ENCODE measurements at regions not wholly inside any gene's neighbourhood (a gene's known extent, or its start where the extent isn't known, plus 50 kb on each side); places are given as distances from the start of the nearest gene placed in this dataset.
A peak's percentile ranks its signal among the peaks of the same experiment; 100 is the strongest.

DNA sequence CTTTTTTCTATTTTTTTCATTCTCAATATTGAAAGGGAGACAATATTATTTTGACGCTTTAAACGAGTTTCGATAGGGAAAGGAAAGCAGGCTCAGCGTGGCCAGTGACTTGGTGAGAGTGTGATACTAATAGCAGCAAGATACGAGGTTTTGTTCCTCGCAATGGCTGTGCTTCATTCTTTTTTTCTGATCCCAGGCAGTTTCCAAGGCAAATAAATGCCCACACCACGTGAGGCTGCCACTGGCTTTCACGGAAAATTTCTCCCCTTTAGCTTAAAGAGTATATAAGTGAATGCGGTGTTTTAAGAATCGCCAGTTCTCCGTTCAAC, 196.4 kb upstream of the ZNF184 start:
- TF ChIP-seq, protein P1, sequence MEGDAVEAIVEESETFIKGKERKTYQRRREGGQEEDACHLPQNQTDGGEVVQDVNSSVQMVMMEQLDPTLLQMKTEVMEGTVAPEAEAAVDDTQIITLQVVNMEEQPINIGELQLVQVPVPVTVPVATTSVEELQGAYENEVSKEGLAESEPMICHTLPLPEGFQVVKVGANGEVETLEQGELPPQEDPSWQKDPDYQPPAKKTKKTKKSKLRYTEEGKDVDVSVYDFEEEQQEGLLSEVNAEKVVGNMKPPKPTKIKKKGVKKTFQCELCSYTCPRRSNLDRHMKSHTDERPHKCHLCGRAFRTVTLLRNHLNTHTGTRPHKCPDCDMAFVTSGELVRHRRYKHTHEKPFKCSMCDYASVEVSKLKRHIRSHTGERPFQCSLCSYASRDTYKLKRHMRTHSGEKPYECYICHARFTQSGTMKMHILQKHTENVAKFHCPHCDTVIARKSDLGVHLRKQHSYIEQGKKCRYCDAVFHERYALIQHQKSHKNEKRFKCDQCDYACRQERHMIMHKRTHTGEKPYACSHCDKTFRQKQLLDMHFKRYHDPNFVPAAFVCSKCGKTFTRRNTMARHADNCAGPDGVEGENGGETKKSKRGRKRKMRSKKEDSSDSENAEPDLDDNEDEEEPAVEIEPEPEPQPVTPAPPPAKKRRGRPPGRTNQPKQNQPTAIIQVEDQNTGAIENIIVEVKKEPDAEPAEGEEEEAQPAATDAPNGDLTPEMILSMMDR (IDR thresholded peaks at IDR 0.05), result no peak
- H3K9me3 ChIP-seq, result peaks cover 0 to 2% (median 0%) of the 10 kb centered on the region in 11 donors
- peaks cover 18 to 98% (median 95%) of the 10 kb centered on the region in 7 donors for H3K27me3 ChIP-seq
- peak overlapping the region in 2 of 10 donors; percentile 4 to 5 for H3K4me3 ChIP-seq
- peaks cover 0 to 42% (median 0%) of the 10 kb centered on the region in 9 donors for H3K4me1 ChIP-seq
- DNase-seq (no peak), ATAC-seq (no peak)
- no peak overlapping the region for H3K27ac ChIP-seq
- WGBS, 2 donors, result 10 to 12% methylated on average over 11 of the region's 11 CpGs
- intact Hi-C loops (cut with DNase I), result no loop called here
- no peaks in the 10 kb centered on the region for H3K36me3 ChIP-seq

DNA sequence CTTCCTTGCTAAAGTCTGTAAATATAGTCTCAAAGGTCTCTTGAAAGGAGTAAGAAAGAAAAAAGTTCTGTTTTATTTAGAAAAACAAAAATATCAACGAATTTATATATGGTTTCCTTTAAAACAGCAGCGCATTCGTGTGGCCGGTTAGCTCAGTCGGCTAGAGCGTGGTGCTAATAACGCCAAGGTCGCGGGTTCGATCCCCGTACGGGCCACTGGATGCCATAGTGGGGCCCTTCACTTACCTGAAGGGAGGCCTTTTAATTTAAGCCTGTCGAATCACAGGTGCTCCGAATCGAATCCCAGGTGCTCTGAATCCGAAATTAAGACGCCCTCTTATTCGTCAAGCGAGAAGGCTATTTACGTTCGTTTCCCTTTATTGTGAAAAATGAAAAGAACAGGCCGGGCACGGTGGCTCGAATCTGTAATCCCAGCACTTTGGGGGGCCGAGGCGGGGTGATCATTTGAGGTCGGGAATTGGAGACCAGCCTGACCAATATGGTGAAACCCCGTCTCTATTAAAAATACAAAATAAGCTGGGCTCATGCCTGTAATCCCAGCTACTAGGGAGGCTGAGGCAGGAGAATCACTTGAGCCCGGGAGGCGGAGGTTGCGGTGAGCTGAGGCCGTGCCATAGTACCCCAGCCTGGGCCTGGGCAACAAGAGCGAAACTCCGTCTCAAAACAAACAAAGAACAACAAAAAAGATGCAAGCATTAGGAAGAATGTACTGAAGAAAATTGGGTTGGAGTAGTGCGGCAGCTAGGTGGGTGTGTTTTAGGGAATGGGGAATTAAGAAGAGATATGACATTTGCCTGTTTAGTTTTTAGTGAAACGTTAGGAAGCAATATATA, 195.8 kb upstream of the ZNF184 start:
- no peaks in the 10 kb centered on the region for H3K36me3 ChIP-seq
- DNase-seq, result no peak
- peaks cover 0 to 42% (median 0%) of the 10 kb centered on the region in 9 donors for H3K4me1 ChIP-seq
- TF ChIP-seq, protein P1 (IDR thresholded peaks at IDR 0.05), result no peak
- ATAC-seq, result no peak
- no peak overlapping the region for H3K27ac ChIP-seq
- 6 to 7% methylated on average over 36 of the region's 36 CpGs for WGBS, 2 donors
- H3K4me3 ChIP-seq, result peak overlapping the region in 3 of 10 donors; percentile 4 to 14 (median 6)
- intact Hi-C loops (cut with DNase I), result no loop called here
- peaks cover 0 to 2% (median 0%) of the 10 kb centered on the region in 11 donors for H3K9me3 ChIP-seq
- peaks cover 18 to 98% (median 91%) of the 10 kb centered on the region in 7 donors for H3K27me3 ChIP-seq

DNA sequence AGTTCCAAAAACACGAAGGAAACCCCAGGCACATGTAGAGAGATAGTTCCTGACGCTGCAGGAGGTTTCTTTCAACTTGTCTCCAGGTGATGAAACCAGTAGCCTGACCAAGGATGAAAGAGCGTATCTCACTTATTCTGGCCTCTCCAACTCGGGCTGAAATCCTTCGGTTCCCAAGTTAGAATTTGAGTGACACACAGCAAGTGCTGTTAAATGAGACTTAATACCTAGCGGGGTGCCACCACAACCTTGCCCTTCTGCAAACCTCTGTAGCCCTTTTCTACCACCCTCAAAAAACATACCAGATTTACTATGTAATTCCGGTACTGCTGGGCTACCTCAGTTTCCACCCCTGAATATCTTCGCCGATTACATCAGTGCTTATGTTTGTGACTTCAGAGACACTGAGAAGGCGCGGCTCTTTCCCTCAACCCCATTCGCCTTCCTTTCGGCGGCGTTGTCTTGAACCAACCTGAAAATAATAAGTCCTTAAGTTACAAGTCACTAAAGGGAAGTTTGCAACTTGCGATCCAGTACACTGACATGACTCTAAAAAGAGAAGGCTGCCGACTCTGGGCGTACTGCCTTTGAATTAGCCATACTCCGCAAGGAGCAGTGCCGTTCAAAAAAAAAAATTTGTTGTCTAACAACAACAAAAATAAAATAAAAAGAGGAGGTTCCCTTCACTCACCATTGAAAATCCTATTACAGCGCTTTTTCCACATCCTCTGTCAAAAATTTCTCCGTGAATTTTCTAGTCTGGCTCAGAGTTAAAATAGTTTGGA, 194.9 kb upstream of the ZNF184 start:
- ATAC-seq (no peak), DNase-seq (no peak)
- TF ChIP-seq, protein P1 (IDR thresholded peaks at IDR 0.05), result no peak
- Histone ChIP-seq H3K27ac (no peak overlapping the region), H3K9me3 (peaks cover 0 to 2% (median 0%) of the 10 kb centered on the region in 11 donors), H3K4me3 (peak overlapping the region in 2 of 10 donors; percentile 10 to 14), H3K27me3 (peaks cover 18 to 98% (median 83%) of the 10 kb centered on the region in 7 donors), H3K4me1 (peaks cover 0 to 42% (median 0%) of the 10 kb centered on the region in 9 donors), H3K36me3 (no peaks in the 10 kb centered on the region)
- intact Hi-C loops (cut with DNase I), result no loop called here
- WGBS, 2 donors, result 3 to 5% methylated on average over 22 of the region's 22 CpGs

DNA sequence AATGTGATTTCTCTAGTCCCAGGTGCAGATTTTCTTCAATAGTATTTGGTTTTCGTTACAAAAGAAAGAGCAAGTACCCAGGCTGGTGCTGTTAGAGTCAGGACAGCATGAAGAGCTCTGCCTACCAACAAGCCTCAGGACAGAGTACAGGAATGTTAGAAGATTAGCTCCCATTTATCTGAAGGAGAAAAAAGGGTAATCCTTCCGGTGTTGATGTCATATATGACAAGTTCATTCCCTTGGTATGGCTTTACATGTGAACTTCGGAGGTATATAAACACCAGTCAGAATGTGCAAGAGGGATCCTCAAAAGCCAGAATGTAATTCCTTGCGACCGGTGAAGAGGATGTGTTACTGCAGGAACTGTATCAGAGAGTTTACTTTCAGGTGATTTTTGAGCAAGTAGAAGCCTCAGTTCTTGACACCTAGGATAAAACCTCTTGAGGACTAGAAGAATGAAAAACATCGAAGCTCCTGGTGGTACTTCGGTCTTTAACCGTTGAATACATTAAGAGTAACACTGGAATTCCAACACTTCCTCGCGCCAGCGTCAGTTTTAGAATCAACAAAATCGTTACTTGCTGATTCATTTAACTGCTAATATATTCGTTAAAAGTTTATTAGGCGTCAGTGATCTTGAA, 194.2 kb upstream of the ZNF184 start:
- no peak overlapping the region for H3K4me3 ChIP-seq
- H3K27me3 ChIP-seq, result peaks cover 18 to 98% (median 78%) of the 10 kb centered on the region in 7 donors
- WGBS, 2 donors, result 5 to 9% methylated on average over 14 of the region's 14 CpGs
- peaks cover 0 to 2% (median 0%) of the 10 kb centered on the region in 11 donors for H3K9me3 ChIP-seq
- TF ChIP-seq, protein P1 (IDR thresholded peaks at IDR 0.05), result no peak
- intact Hi-C loops (cut with DNase I), result no loop called here
- H3K27ac ChIP-seq, result no peak overlapping the region
- H3K4me1 ChIP-seq, result peaks cover 0 to 38% (median 0%) of the 10 kb centered on the region in 9 donors
- ATAC-seq, result no peak
- no peaks in the 10 kb centered on the region for H3K36me3 ChIP-seq
- DNase-seq, result no peak

Measured in heart right ventricle (tissue), 16 donors.